T-helper 2 cell treated with Interferon-gamma antibody and Interleukin-4, amounts not matched to agents 5 μg/mL and 100 μg/mL, for 36 hours (primary cell): ENCODE measurements at regions not wholly inside any gene's neighbourhood (a gene's known extent, or its start where the extent isn't known, plus 50 kb on each side); places are given as distances from the start of the nearest gene placed in this dataset.
"Not testable (repeated sequence)": the region's sequence is repeated elsewhere in the genome, so short reads cannot be mapped to it uniquely, and the experiment has no call there.

Experiments
- DNase-seq: peaks from one replicate; pipeline ENCODE4 v3.0.0; 2021; ENCODE audit warnings: low spot score
- H3K27ac Mint-ChIP-seq: one replicate; pipeline ENCODE4 v1.8.0; 2021; ENCODE audit warnings: mild to moderate bottlenecking, mixed read lengths
- H3K27me3 Mint-ChIP-seq: one replicate; pipeline ENCODE4 v1.8.0; 2021; ENCODE audit warnings: low read depth, mixed read lengths
- H3K36me3 Mint-ChIP-seq: one replicate; pipeline ENCODE4 v1.8.0; 2021; ENCODE audit warnings: low read depth, mixed read lengths
- H3K4me1 Mint-ChIP-seq: one replicate; pipeline ENCODE4 v1.8.0; 2021; ENCODE audit warnings: low read depth, mixed read lengths
- H3K4me3 Mint-ChIP-seq: one replicate; pipeline ENCODE4 v1.8.0; 2022; ENCODE audit warnings: mild to moderate bottlenecking, moderate library complexity, mixed read lengths
- H3K9me3 Mint-ChIP-seq: one replicate; pipeline ENCODE4 v1.8.0; 2021; ENCODE audit warnings: mixed read lengths

DNA sequence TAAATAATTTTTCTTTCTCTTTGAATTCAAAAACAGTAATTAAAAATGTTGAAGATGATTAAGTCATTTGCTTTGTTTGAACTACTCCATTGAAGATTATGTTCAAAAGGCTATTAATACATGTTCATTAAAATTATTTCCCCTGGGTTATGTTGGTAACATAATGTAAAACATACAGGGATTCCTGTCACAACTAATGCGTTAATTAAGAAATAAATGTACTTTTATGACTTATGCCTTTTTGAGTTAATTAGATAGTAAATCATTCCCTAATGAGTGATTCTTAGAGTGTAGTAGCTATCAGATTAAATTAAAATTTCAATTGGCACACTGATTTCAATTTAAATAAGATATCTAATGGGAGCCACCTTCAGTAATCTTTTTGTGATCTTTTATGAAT, 549.1 kb downstream of the ANKRD50 start:
- H3K4me3 Mint-ChIP-seq: no peak overlapping the region
- no peaks in the 10 kb centered on the region for H3K27me3 Mint-ChIP-seq
- DNase-seq: no peak
- no peaks in the 10 kb centered on the region for H3K9me3 Mint-ChIP-seq
- no peaks in the 10 kb centered on the region for H3K36me3 Mint-ChIP-seq
- H3K4me1 Mint-ChIP-seq: no peaks in the 10 kb centered on the region
- no peak overlapping the region for H3K27ac Mint-ChIP-seq

DNA sequence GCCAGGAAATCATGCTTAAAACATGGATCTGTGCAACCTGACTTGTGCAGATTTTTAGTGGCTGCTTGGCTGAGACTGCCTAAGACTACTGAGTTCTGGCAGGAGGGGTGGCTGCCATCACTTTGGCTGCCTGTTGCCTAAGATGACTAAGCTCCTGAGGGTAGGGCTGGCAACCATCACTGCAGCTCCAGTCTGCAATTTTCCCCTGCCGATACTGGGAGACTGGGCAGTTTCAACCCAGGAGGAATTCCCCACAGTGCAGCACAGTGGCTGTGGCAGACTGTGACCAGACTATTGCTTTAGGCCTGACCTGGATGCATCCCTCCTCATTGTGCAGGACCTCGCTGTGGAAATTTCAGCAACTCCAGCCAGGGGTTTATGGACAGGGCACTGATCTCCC, 544.9 kb downstream of the ANKRD50 start:
- Mint-ChIP-seq H3K9me3 (no peaks in the 10 kb centered on the region), H3K4me3 (no peak overlapping the region), H3K27ac (no peak overlapping the region), H3K36me3 (no peaks in the 10 kb centered on the region), H3K4me1 (no peaks in the 10 kb centered on the region), H3K27me3 (no peaks in the 10 kb centered on the region)
- DNase-seq: no peak

DNA sequence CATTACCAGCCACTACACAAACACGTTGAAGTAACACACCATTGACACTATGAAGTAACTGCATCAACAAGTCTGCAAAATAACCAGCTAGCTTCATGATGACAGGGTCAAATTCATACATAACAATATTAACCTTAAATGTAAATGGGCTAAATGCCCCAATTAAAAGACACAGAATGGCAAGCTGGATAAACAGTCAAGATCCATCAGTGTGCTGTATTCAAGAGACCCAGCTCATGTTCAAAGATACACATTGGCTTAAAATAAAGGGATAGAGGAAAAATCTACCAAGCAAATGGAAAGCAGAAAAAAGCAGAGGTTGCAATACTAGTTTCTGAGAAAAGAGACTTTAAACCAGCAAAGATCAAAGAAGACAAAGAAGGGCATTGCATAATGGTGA, 543.0 kb downstream of the ANKRD50 start:
- H3K9me3 Mint-ChIP-seq, H3K27me3 Mint-ChIP-seq, H3K4me3 Mint-ChIP-seq, H3K4me1 Mint-ChIP-seq, H3K36me3 Mint-ChIP-seq, H3K27ac Mint-ChIP-seq, DNase-seq: not testable (repeated sequence)

DNA sequence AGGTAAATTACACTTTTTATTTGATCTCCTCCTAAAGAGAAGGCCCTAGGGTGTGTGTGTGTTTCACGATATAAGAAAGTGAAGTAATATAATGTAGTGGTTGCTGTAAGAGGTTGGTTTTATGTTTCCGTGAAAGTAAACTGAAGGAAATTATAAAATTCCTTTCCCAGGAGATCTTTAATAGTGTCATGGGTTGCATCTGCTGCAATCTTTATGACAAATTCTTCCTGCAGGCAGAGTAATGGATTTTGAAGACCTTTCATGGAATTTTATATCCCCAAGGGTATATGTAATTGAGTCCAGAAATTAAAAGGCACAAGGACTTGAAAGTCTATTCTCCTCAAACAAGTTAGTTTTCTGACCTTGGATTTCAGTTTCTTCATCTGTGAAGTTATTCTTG, 538.6 kb downstream of the ANKRD50 start:
- H3K27ac Mint-ChIP-seq: no peak overlapping the region
- no peaks in the 10 kb centered on the region for H3K4me1 Mint-ChIP-seq
- no peaks in the 10 kb centered on the region for H3K36me3 Mint-ChIP-seq
- no peaks in the 10 kb centered on the region for H3K9me3 Mint-ChIP-seq
- no peak for DNase-seq
- no peak overlapping the region for H3K4me3 Mint-ChIP-seq
- H3K27me3 Mint-ChIP-seq: no peaks in the 10 kb centered on the region

DNA sequence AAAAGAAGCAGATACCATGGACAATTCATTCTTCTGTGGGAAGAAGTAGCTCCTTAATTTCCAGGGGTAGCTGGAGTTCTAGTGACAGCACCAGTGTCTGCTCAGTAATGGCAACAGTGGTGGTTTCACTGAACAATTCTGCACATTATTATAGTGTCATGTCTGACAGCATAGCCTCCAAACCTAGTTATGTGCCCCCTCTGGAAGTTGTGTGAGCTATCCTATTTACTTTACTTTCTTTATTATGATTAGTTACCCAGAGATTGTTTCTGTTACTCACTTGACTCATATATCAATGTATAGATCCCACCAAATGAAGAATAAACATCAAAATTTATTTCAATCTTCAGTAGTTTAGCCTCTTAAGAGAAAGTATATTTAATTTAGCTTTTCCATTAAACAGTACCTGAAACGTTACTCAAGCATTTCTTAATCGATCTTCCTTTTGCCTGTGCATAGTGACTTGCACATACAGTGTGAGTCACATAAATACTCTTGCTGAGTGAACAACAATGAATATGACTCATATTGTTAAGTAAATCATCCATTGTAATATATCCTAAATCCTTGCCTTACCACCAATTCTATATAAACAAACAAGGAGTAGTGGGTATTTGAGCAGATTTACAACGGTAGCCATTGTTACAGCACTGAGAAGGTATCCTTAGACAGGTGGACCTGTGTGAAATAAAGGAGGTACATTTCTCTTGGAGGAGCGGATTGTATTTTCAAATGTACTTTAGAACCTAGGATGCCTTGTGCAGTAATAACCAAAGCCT, 534.7 kb downstream of the ANKRD50 start:
- H3K4me1 Mint-ChIP-seq: no peaks in the 10 kb centered on the region
- no peak for DNase-seq
- H3K36me3 Mint-ChIP-seq: no peaks in the 10 kb centered on the region
- H3K27me3 Mint-ChIP-seq: no peaks in the 10 kb centered on the region
- no peaks in the 10 kb centered on the region for H3K9me3 Mint-ChIP-seq
- no peak overlapping the region for H3K27ac Mint-ChIP-seq
- no peak overlapping the region for H3K4me3 Mint-ChIP-seq

DNA sequence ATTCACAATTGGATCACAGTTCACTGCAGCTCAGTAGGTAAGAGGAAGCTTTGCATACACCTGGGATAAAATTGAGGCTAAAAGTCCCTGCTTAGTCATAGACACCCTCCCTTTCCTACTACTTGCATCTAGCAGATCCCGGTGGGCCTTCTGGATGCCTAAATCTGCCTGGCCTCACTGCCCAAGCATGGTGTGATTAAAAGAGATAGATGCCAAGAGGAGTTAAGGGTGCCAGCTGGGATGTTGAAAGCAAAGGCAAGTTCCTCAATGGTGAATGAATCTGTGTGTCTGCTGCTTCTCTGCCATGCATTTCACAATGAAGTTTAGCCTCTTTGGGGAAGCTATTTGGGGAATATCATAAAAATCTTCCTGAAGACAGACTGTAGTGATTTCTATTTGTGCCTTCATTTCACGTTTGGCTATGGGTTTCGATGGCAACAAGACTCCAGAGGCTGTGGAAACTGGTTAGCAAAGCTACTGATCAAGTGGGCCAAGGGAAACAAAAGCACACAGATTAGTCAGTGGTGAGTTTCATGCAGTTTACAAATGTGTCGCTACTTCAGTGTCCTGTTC, 534.0 kb downstream of the ANKRD50 start:
- Mint-ChIP-seq H3K36me3 (no peaks in the 10 kb centered on the region), H3K27ac (no peak overlapping the region), H3K4me1 (no peaks in the 10 kb centered on the region), H3K27me3 (no peaks in the 10 kb centered on the region), H3K4me3 (no peak overlapping the region), H3K9me3 (no peaks in the 10 kb centered on the region)
- no peak for DNase-seq

DNA sequence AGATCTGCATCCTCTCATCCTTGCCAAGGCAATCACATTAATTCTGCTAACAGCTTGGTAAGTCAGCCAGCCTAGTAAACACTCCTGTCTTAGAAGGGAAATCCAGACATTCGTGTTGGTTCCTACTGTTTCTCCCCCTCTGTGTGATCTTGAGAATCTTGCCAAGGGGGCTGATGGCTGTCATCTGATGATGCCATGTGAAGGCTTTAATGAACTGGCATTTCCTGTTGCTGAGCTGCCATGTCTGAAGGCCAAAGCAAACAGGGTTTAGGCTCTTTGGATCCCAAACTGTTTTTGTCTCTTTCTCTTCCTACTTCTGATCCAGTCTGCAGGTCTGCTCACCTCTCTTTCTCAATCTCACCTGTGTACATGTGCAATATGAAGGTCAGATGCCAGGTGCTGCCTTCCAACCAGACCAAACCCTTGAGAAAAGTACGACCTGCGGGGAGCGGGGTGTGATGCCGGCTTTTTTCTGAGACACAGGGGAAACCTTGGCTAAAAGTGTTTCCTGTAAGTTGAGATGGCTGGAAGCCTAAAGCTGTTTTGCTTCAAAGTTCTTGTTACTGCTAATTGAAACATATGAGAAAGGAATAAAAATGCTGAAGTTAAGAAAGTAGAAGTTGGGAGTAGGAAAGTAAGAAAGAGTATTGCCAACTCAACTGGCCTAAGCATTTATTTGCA, 532.9 kb downstream of the ANKRD50 start:
- no peak overlapping the region for H3K4me3 Mint-ChIP-seq
- no peaks in the 10 kb centered on the region for H3K27me3 Mint-ChIP-seq
- no peaks in the 10 kb centered on the region for H3K4me1 Mint-ChIP-seq
- H3K36me3 Mint-ChIP-seq: no peaks in the 10 kb centered on the region
- no peak for DNase-seq
- H3K9me3 Mint-ChIP-seq: no peaks in the 10 kb centered on the region
- no peak overlapping the region for H3K27ac Mint-ChIP-seq

DNA sequence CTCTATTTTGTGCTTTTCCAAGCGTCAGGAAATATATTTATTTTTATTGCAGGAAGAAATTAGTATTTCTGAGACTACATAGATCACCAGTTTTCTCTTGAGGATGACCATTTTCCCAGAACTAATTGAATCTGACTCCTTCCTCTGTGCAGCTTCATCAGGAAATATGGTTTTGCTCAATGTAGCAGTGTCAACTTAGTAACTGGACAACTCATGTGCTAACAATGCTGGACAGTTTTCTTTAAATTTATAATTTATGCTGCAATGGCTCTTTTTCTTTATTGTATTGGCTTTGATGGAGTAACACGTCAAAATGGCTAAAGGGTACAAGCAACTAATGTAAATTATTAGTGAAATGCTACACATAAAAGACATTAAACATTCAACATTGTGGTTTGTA, 531.5 kb downstream of the ANKRD50 start:
- Mint-ChIP-seq H3K36me3 (no peaks in the 10 kb centered on the region), H3K9me3 (no peaks in the 10 kb centered on the region), H3K4me3 (no peak overlapping the region), H3K27ac (no peak overlapping the region), H3K27me3 (no peaks in the 10 kb centered on the region), H3K4me1 (no peaks in the 10 kb centered on the region)
- DNase-seq: no peak

DNA sequence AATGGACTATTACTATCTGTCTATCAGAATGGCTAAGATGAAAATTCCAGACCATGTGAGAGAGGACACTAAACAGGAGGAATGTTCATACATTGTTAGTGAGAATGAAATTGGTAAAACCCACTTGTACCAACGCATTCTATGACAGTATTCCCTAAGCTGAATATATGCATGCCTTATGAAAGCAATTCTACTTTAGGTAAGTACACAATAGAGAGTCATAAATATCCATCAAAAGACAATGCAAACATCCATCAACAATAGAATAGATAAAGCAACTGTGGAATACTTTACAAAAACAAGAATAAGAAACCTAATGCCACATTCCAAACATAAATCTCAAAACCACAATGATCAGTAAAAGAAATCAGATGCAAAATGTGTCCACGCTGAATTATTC, 529.3 kb downstream of the ANKRD50 start:
- no peak for DNase-seq
- Mint-ChIP-seq H3K36me3 (no peaks in the 10 kb centered on the region), H3K4me1 (no peaks in the 10 kb centered on the region), H3K27ac (no peak overlapping the region), H3K9me3 (no peaks in the 10 kb centered on the region), H3K4me3 (no peak overlapping the region), H3K27me3 (no peaks in the 10 kb centered on the region)

DNA sequence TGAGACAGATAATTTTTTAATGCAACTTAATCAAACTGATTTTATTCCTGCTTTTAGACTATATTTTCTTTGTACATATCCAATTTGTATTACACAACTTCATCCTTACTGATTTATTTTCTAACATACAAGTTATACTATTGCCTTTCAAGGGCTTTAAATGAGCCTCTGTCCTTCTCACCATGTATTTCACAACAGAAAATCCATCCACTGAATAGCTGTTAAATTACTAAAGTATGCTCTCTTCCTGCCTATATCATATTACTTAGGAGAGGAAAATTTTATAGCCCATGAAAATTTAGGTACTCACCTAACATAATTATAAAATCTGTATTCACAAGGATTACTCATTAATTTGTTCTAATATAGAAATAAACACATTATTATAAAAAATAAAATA, 528.6 kb downstream of the ANKRD50 start:
- Mint-ChIP-seq H3K27me3 (no peaks in the 10 kb centered on the region), H3K36me3 (no peaks in the 10 kb centered on the region), H3K4me1 (no peaks in the 10 kb centered on the region), H3K4me3 (no peak overlapping the region), H3K27ac (no peak overlapping the region), H3K9me3 (no peaks in the 10 kb centered on the region)
- no peak for DNase-seq

DNA sequence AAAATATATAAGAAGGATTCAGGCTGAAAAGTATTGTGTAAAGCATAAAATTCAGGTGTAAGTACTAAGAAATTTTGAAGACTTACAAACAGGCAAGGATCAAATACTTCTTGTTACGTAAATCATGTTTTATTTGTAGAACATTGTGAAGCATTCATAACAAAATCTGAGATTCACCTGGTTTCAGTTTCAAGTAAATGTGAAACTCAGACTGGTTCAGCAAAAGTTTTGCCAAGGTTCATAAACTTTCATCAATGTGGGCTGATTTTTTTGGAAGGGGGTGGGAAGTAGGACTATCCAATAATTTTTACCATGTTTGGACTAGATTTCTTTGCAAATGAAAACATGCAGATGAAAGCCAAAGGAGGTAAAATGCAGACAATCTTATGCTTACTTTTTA, 527.7 kb downstream of the ANKRD50 start:
- Mint-ChIP-seq H3K36me3 (no peaks in the 10 kb centered on the region), H3K9me3 (no peaks in the 10 kb centered on the region), H3K4me1 (no peaks in the 10 kb centered on the region), H3K4me3 (no peak overlapping the region), H3K27ac (no peak overlapping the region), H3K27me3 (no peaks in the 10 kb centered on the region)
- DNase-seq: no peak

DNA sequence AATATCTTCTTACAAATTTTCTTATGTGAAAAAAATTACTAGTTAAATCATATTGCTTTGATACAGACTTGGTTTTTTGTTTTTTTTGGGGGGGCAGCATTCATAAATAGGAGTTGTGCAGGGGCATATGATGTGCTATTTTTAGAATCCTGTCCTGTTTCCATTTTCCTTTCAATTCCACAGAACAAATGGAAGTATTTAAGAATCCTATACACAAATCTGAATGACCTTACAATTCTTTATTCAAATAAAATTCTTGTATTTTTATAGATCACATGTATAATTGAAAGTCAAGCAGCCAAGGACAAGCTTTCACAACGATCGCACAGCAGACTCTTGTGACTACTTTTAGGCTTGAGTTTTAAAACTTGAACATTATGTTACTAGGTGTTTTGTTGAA, 523.9 kb downstream of the ANKRD50 start:
- H3K9me3 Mint-ChIP-seq: no peaks in the 10 kb centered on the region

DNA sequence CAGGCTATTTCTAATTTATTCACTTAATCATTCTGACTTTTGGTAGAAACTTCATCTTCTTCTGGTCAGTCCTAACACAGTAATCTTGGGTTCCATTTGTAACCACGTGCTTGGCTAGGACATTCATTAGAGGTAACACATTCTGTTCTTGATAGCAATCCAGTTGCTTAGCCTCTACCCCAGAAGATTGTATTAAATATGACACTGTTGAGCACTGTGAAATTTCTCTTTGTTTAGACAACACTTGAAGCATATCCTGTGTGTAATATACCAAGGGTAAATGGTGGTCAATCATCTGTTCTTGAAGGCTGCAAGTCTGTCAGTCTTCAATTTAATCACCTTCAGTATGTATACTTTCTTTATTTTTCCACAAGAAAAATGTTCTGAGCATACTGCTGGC, 523.0 kb downstream of the ANKRD50 start:
- Mint-ChIP-seq H3K27me3 (no peaks in the 10 kb centered on the region), H3K4me1 (no peaks in the 10 kb centered on the region)

More for the DNA sequence above, 523.9 kb downstream of the ANKRD50 start:
- Mint-ChIP-seq H3K4me3 (no peak overlapping the region), H3K27ac (no peak overlapping the region), H3K4me1 (no peaks in the 10 kb centered on the region), H3K27me3 (no peaks in the 10 kb centered on the region), H3K36me3 (no peaks in the 10 kb centered on the region)
- no peak for DNase-seq

DNA sequence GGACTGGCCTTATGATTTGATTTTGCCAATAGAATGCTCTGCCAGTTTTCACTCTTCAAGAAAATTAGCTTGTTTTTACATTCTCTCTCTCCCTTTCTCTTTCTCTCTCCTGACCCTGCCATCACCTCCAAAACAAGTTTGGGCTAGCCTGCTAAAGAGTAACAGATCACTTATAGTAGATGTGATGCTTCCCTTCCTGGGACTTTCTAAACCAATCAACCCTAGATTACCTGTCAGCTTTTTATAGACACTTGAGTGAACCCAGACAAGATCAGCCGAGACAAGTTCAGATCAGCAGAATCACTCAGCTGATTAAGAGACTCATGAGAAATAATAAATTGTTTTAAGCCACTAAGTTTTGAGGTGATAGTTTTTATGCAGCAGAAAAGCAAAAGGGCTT, 521.2 kb downstream of the ANKRD50 start:
- Mint-ChIP-seq H3K27ac (no peak overlapping the region), H3K36me3 (no peaks in the 10 kb centered on the region)
- no peak for DNase-seq

More for the DNA sequence above, 523.0 kb downstream of the ANKRD50 start:
- H3K9me3 Mint-ChIP-seq: no peaks in the 10 kb centered on the region
- H3K36me3 Mint-ChIP-seq: no peaks in the 10 kb centered on the region
- no peak overlapping the region for H3K27ac Mint-ChIP-seq
- no peak for DNase-seq
- H3K4me3 Mint-ChIP-seq: no peak overlapping the region

More for the DNA sequence above, 521.2 kb downstream of the ANKRD50 start:
- Mint-ChIP-seq H3K27me3 (no peaks in the 10 kb centered on the region), H3K4me1 (no peaks in the 10 kb centered on the region), H3K9me3 (no peaks in the 10 kb centered on the region), H3K4me3 (no peak overlapping the region)
